ENCODE measurements at regions not wholly inside any gene's neighbourhood (a gene's known extent, or its start where the extent isn't known, plus 50 kb on each side); places are given as distances from the start of the nearest gene placed in this dataset.
A peak's percentile ranks its signal among the peaks of the same experiment; 100 is the strongest.
"Not testable (repeated sequence)": the region's sequence is repeated elsewhere in the genome, so short reads cannot be mapped to it uniquely, and the experiment has no call there.

DNA sequence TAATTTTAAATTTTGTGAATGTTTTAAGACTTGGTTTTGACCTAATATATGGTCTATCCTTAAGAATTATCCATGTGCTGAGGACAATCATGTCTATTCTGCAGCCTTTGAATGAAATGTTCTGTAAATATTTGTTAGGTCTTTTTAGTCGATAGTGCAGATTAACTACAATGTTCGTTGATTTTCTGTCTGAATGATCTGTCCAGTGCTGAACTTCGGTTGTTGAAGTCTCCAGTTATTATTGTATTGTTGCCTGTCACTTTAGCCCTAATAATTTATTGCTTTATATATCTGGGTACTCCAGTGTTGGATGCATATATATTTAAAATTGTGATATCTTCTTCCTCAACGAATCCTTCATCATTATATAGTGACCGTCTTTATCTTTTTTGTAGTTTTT lies 218.3 kb upstream of the ZC4H2 start:
- Histone ChIP-seq H3K4me3 (ENCODE audit: low read length) (peak overlapping the region; percentile 43), H3K9ac (ENCODE audit: extremely low read depth, low read length, poor library complexity, severe bottlenecking) (no peak overlapping the region), H3K9me3 (ENCODE audit: control insufficient read depth, low read length) (peaks cover 26% of the 10 kb centered on the region), H3K36me3 (ENCODE audit: control insufficient read depth, insufficient read depth, low read length) (no peaks in the 10 kb centered on the region), H3K27ac (ENCODE audit: low read depth, low read length) (no peak overlapping the region), H3K27me3 (ENCODE audit: control insufficient read depth, insufficient read depth, low read length, poor library complexity, severe bottlenecking) (no peaks in the 10 kb centered on the region), H3K4me1 (ENCODE audit: control insufficient read depth, insufficient read depth, low read length) (no peaks in the 10 kb centered on the region)
- TF ChIP-seq, protein P1, sequence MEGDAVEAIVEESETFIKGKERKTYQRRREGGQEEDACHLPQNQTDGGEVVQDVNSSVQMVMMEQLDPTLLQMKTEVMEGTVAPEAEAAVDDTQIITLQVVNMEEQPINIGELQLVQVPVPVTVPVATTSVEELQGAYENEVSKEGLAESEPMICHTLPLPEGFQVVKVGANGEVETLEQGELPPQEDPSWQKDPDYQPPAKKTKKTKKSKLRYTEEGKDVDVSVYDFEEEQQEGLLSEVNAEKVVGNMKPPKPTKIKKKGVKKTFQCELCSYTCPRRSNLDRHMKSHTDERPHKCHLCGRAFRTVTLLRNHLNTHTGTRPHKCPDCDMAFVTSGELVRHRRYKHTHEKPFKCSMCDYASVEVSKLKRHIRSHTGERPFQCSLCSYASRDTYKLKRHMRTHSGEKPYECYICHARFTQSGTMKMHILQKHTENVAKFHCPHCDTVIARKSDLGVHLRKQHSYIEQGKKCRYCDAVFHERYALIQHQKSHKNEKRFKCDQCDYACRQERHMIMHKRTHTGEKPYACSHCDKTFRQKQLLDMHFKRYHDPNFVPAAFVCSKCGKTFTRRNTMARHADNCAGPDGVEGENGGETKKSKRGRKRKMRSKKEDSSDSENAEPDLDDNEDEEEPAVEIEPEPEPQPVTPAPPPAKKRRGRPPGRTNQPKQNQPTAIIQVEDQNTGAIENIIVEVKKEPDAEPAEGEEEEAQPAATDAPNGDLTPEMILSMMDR (conservative IDR thresholded peaks at IDR 0.05), result no peak
- H3K4me3 Mint-ChIP-seq, result no peak overlapping the region
- H3K36me3 Mint-ChIP-seq (ENCODE audit: low read depth), result peaks cover 6% of the 10 kb centered on the region
- peaks cover 12% of the 10 kb centered on the region for H3K4me1 Mint-ChIP-seq
- no peak overlapping the region for H3K27ac Mint-ChIP-seq
- H3K9me3 Mint-ChIP-seq, result peaks cover 48% of the 10 kb centered on the region
- no peaks in the 10 kb centered on the region for H3K27me3 Mint-ChIP-seq (ENCODE audit: insufficient read depth)
- 83% methylated on average over 2 of the region's 5 CpGs; no CpG with 5 or more reads in 1 of the 2 experiments for WGBS, 2 experiments (ENCODE audit: insufficient coverage in 1 of 2, insufficient read length in 1 of 2)
- DNase-seq, result no peak

DNA sequence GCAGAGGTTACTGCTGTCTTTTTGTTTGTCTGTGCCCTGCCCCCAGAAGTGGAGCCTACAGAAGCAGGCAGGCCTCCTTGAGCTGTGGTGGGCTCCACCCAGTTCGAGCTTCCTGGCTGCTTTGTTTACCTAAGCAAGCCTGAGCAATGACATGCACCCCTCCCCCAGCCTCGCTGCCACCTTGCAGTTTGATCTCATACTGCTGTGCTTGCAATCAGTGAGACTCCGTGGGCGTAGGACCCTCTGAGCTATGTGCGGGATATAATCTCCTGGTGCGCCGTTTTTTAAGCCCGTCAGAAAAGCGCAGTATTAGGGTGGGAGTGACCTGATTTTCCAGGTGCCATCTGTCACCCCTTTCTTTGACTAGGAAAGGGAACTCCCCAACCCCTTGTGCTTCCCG lies 187.1 kb upstream of the ZC4H2 start:
- H3K27me3 ChIP-seq (ENCODE audit: control insufficient read depth, insufficient read depth, low read length, poor library complexity, severe bottlenecking); H3K4me1 ChIP-seq (ENCODE audit: control insufficient read depth, insufficient read depth, low read length); H3K27me3 Mint-ChIP-seq (ENCODE audit: insufficient read depth); H3K27ac ChIP-seq (ENCODE audit: low read depth, low read length); H3K27ac Mint-ChIP-seq; H3K9ac ChIP-seq (ENCODE audit: extremely low read depth, low read length, poor library complexity, severe bottlenecking); DNase-seq; H3K4me1 Mint-ChIP-seq; H3K4me3 ChIP-seq (ENCODE audit: low read length); H3K4me3 Mint-ChIP-seq; H3K36me3 ChIP-seq (ENCODE audit: control insufficient read depth, insufficient read depth, low read length): not testable (repeated sequence)
- Mint-ChIP-seq H3K9me3 (peaks cover 96% of the 10 kb centered on the region), H3K36me3 (ENCODE audit: low read depth) (peaks cover 22% of the 10 kb centered on the region)
- WGBS, 2 experiments (ENCODE audit: insufficient coverage in 1 of 2, insufficient read length in 1 of 2), result 96% methylated on average over 6 of the region's 10 CpGs; no CpG with 5 or more reads in 1 of the 2 experiments
- H3K9me3 ChIP-seq (ENCODE audit: control insufficient read depth, low read length), result peaks cover 20% of the 10 kb centered on the region

DNA sequence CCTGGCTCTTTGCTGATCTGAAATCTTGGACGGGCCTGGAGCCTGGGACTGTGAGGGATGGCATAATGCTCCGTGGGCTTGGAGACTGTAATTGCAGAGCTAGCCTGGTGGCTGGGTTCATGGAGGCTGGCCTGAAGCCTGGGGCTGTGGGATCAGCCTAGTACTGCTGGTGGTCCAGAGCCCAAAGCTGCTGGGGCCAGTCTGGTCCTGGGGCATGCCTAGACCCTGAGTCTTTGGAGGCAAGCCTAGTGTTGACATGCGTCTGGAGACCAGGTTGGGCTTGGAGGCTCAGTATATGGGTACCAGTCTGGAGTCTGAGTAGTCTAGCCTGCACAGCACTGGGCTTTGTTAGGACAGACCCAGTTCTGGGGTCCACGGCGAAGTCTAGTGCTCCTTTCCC lies 172.0 kb upstream of the ZC4H2 start:
- Mint-ChIP-seq H3K27ac (no peak overlapping the region), H3K9me3 (peaks cover 84% of the 10 kb centered on the region), H3K4me1 (no peaks in the 10 kb centered on the region), H3K4me3 (no peak overlapping the region), H3K27me3 (ENCODE audit: insufficient read depth) (no peaks in the 10 kb centered on the region), H3K36me3 (ENCODE audit: low read depth) (peaks cover 32% of the 10 kb centered on the region)
- H3K36me3 ChIP-seq (ENCODE audit: control insufficient read depth, insufficient read depth, low read length), result no peaks in the 10 kb centered on the region
- WGBS, 2 experiments (ENCODE audit: insufficient coverage in 1 of 2, insufficient read length in 1 of 2), result 94% methylated on average over 5 of the region's 5 CpGs; no CpG with 5 or more reads in 1 of the 2 experiments
- H3K4me1 ChIP-seq (ENCODE audit: control insufficient read depth, insufficient read depth, low read length), result no peaks in the 10 kb centered on the region
- H3K4me3 ChIP-seq (ENCODE audit: low read length), result no peak overlapping the region
- no peaks in the 10 kb centered on the region for H3K9me3 ChIP-seq (ENCODE audit: control insufficient read depth, low read length)
- TF ChIP-seq, protein P1 (conservative IDR thresholded peaks at IDR 0.05), result no peak
- no peak overlapping the region for H3K9ac ChIP-seq (ENCODE audit: extremely low read depth, low read length, poor library complexity, severe bottlenecking)
- H3K27ac ChIP-seq (ENCODE audit: low read depth, low read length), result no peak overlapping the region
- no peaks in the 10 kb centered on the region for H3K27me3 ChIP-seq (ENCODE audit: control insufficient read depth, insufficient read depth, low read length, poor library complexity, severe bottlenecking)
- no peak for DNase-seq

DNA sequence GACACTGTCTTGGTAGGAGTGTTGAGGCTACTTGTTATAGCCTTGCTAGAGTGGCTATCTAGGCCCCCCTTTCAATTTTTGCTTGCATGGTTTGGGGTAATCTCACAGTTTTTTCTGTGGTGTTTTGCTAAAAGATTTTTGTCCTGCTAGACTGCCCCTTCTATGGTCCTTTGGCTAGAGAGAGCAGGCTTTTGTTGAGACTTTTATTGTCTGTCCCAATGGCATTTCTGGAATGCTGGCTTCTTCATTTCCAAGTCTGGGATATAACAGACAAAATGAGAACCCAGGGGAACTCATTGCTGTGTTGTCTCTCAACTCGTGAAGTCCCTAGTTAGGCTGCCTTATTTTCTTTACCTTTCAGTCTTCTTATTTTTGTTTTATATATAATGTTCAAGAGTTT lies 160.2 kb upstream of the ZC4H2 start:
- peaks cover 79% of the 10 kb centered on the region for H3K9me3 Mint-ChIP-seq

More for the DNA sequence above, 160.2 kb upstream of the ZC4H2 start:
- Histone ChIP-seq H3K9me3 (ENCODE audit: control insufficient read depth, low read length) (peaks cover 9% of the 10 kb centered on the region), H3K4me3 (ENCODE audit: low read length) (no peak overlapping the region), H3K27me3 (ENCODE audit: control insufficient read depth, insufficient read depth, low read length, poor library complexity, severe bottlenecking) (no peaks in the 10 kb centered on the region), H3K9ac (ENCODE audit: extremely low read depth, low read length, poor library complexity, severe bottlenecking) (no peak overlapping the region), H3K4me1 (ENCODE audit: control insufficient read depth, insufficient read depth, low read length) (no peaks in the 10 kb centered on the region), H3K27ac (ENCODE audit: low read depth, low read length) (peak overlapping the region; percentile 24), H3K36me3 (ENCODE audit: control insufficient read depth, insufficient read depth, low read length) (no peaks in the 10 kb centered on the region)
- H3K27ac Mint-ChIP-seq, result no peak overlapping the region
- peaks cover 27% of the 10 kb centered on the region for H3K36me3 Mint-ChIP-seq (ENCODE audit: low read depth)
- H3K4me1 Mint-ChIP-seq, result no peaks in the 10 kb centered on the region
- H3K27me3 Mint-ChIP-seq (ENCODE audit: insufficient read depth), result no peaks in the 10 kb centered on the region
- no peak for DNase-seq
- TF ChIP-seq, protein P1 (conservative IDR thresholded peaks at IDR 0.05), result no peak
- H3K4me3 Mint-ChIP-seq, result no peak overlapping the region
- WGBS, 2 experiments (ENCODE audit: insufficient coverage in 1 of 2, insufficient read length in 1 of 2), result no CpG with 5 or more reads among the region's 1 CpG

All from endodermal cell (in vitro differentiated cells).